HG03442 (cell line): ENCODE measurements at regions not wholly inside any gene's neighbourhood (a gene's known extent, or its start where the extent isn't known, plus 50 kb on each side); places are given as distances from the start of the nearest gene placed in this dataset.
"Not testable (repeated sequence)": the region's sequence is repeated elsewhere in the genome, so short reads cannot be mapped to it uniquely, and the experiment has no call there.

Source experiments
- ATAC-seq: cut with Tn5 transposase; IDR thresholded peaks from one replicate; pipeline ENCODE4 v1.9.1; 2021; ENCODE audit warnings: mild to moderate bottlenecking, moderate library complexity; ENCODE audit not compliant: unreplicated experiment

DNA sequence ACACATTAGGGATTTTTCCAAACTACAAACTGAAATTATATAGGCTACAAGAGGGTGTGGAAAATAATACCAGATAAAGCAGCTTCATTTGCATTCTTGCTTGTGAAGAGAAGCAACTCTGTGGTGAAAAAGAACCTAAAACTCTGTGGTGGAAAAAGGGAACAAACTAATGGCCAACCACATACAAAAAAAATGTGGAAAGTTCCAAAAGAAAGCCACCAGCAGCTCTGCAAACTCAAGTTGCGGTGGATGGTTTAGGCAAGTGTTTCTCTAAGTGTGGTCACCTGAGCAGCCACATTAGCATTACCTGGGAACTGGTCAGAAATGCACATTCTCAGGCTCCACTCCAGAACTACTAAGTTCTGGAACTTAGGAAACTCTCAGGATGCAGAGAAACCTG, 586.4 kb downstream of the ACTL7B start:
- ATAC-seq = no peak

DNA sequence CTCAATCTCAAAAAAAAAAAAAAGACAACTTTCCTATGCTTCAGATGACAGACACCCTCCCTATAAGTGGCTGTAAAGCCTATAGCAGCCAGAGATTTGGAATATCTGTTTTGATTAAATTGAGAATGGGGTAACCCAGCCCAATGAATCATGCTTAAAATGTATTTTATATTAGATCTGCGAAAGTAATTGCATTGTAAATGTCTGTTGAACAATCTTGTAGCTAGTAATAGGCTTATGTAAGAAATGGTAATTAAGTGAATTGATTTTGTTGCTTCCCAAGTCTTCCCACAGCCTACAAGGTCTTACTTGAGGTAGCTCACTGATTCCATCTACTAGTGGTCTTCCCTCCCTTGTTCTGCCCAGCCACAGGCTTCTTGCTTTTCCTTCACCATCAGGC, 590.7 kb downstream of the ACTL7B start:
- no peak for ATAC-seq

DNA sequence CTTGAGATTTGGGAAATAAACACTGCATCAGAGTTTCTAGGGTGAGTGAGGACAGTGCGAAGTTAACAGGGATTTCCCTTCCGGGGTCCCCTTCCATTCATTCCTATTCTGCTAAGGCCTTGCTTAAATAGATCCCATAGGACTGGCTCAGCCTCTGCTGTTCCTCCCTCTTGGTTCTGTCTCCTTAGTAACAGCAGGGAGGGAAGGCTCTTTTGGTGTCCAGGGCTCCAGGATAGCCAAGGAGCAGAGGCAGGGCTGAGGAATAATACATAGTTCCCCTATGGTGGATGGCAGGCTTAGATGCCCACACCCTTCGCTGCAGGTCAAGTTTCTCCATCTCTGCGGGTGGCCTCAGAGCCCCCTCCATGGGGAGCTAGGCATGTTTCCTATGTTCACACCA, 591.7 kb downstream of the ACTL7B start:
- ATAC-seq = no peak

DNA sequence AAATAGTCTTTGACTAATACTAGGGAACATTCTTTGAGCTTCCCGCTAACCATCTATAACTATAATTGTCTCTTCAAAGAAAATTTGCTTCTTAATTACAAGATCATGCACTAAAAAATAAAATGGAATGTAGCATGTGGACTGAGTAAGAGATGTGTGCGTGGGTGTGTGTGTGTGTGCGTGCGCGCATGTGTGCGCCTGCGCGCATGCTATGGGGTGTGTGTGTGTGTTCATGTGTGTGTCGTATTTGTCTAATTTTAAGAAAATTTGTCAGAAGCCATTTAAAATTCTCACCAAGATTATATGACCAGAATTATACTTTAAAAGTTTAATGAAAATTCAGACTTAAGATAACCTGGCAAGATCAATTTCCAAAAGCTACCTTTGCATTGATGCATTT, 593.0 kb downstream of the ACTL7B start:
- ATAC-seq = no peak

DNA sequence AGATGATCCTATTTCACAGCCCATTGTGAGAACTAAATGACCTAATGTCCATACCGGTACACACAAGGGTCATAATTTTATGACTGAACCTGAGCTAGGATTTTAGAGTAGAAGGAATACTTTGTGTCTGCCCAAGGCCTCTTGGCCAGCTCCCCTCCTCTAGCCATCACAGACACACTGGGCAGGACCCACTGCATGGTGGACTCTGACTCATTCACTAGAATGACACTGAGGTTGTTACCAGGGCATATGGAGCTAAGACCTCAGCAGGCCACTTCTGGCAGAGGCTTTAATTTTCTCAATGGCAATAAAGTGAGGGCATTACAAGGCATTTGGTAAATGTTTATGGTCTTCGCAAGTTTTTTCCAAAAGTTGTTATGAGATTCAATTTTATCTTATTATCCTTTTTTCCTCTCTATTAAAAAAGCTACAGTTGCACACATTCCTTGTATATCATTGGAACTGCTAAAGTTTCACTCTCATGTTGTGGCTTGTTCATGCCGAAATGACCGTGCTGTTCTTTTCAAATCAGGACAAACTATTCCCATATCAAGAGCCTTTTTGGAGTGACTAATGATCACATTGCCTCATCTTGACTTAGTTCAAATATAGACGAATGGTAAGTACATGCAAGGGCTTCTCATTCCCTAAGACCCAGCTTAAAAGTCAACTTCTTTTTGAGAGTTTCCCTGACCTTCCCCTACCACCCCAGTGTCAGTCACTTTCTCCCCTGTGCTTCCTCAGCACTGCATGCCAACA, 595.7 kb downstream of the ACTL7B start:
- no peak for ATAC-seq

DNA sequence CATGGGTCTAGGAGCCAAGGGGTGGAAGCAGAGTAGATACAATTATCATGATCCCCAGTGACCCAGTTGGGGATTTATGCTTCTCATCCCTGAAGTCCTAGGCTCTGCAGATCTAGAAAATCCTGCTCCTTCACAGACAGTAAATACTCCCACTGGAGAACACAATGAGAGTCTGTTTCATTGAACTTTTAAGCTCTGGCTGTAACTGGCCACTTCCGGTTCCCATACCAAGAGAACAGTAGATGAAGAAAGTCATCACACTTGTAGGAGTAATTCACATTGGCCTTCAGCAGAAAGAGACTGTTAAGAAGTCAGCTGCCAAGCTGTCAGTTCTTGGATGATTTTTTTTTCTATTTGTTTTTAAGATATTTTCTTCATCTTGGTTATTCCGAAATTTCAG, 597.1 kb downstream of the ACTL7B start:
- ATAC-seq = no peak

DNA sequence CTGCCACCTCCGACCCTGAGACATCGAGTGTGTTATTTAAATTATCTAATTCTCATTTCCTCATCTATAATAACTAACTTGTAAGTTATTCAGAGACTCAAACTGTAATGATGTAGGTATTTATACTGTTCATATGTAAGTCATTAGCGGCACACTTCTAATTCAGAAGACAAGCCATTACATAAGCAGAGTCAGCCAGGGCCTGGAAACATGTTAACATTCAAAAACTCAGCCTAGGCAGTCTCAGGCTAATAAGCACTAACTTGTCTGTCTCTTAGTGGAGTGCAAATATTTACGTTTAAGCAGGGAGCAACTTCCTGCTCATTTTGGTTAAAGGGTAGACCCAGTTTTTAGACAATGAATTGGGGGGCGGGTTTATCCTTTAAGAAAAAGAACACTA, 598.4 kb downstream of the ACTL7B start:
- no peak for ATAC-seq

DNA sequence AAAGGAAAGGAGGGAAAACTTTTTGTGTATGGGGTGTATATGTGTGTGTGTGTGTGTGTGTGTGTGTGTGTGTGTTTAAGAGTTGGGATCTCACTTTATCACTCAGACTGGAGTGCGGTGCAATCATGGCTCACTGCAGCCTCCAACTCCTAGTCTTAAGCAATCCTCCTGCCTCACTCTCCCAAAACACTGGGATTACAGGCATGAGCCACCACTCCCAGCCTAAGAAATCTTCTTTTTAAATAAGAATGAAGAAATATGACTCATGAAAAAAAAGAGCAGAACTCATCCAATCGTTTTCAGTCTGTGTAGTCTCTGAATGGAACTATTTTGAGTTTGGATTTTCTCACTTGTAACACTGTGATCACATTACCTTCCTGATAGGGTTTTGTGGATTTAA, 601.5 kb downstream of the ACTL7B start:
- no peak for ATAC-seq

DNA sequence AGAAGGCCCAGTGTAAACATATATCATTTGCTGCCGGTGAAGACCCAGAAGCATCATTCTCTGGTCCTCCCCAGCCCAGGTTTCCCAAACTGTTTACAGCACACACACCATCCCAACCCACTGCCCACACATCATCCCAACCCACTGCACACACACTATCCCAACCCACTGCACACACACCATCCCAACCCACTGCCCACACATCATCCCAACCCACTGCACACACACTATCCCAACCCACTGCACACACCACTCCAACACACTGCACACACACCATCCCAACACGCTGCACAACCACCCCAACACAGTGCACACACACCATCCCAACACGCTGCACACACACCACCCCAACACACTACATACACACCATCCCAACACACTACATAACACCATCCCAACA, 608.4 kb downstream of the ACTL7B start:
- not testable (repeated sequence) for ATAC-seq

DNA sequence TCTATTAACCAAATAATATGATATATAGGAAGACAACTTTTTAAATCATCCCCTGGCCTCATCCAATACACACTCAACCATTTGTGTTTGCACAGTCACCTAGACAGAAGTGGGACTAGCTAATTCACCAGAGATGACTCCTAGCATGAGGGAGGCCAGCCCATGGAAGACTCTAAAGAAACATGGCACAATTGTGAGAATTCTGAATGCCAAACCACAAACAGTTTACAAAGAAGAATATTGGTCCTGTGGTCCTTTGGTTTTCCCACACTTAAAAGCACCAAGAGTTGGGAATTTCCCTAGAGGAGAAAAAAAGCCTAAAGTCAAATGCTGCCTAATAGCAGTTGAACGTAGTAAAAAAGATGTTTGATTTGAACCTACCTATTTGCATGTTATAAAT, 609.9 kb downstream of the ACTL7B start:
- ATAC-seq = no peak

DNA sequence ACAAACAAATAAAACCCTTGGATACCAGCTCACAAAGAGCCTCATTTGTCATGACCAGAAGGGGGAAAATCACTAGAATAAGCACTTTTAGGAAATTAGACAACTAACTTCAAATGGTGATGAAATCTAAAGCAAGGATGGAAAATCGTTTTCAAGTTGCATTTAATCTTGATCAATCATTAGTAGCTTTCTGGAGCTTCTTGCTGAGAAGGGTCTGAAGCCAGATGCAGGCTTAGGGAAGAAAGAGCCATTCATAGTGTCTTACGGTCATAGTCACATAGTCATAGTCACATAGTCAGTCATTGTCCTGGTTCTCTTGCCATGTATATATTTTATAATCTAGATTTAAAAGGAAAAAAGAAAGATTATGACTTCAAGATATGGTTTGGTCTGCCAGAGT, 610.5 kb downstream of the ACTL7B start:
- no peak for ATAC-seq

DNA sequence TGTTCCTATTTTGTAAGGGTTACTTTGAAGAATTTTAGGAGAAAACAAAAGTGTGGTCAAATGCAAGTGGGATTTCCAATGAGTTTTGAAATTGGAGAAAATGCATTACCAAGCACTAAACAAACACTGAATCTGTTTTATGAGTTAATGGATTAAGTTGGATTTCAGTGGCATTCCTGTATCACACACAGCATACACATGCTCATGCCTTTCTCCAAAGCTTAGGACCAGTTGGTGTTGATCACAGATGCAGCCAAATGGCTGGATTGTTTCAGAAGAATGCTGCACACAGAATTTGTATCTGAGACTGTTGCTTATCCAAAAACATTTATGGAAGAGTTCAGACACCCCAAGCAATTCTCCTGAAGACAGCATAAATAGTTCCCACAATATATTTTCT, 611.1 kb downstream of the ACTL7B start:
- no peak for ATAC-seq

DNA sequence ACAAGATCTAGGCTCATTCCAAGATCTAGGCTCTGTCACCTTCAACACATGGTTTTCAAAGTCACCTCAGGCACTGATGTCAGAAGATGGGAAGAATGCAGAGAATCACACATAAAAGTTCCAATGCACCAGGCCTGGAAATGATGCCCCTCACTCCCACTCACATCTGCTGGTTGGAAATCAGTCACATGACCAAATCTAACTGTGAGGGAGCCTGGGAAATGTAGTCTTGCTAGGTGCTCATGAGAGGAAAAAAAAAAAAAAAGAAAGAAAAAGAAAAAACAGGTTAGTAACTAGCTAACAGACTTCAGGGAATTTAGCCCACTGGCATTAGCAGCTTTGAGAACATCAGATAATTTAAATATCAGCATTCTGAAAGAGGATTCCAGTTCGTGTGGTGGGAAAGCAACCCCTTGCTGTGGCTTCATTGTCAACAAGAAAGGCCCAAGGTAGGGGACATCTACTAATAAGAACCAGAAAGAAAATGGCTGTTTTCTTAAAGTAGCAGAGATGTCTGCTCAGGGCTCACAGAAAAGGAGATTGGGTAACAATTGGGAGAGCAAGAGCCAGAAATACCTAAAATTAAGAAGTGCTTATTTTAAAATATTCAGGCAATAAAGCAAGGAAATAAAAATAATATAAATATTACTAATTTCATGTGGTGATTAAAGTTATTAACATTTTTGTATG, 614.3 kb downstream of the ACTL7B start:
- no peak for ATAC-seq

DNA sequence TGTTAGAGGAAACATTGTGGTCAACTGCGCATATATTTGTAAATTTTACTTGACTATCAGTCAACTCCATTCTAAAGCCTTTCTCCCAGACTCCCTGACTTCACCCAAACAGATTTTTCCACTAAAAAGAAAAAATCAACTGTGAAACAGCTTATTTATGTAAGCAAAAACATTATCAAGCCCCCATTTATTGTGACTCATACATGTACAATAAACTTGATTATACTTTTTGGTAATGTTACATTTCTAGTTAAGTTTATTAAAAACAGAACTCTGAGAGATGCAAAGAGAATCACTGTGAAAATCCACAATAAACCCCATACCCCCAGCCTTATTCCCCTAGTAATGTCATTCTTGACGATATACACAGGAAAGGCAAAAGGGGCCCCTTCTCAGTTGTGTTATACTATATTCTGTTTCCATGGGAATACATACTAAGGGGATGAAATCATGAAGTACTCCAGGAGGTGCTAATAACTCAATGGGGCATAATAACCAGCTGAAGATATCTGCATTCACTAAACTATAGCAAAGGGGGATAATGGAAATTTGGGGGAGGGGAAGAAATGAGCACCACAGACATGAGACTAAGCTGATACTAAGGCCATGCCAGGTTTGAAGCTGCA, 616.0 kb downstream of the ACTL7B start:
- no peak for ATAC-seq

DNA sequence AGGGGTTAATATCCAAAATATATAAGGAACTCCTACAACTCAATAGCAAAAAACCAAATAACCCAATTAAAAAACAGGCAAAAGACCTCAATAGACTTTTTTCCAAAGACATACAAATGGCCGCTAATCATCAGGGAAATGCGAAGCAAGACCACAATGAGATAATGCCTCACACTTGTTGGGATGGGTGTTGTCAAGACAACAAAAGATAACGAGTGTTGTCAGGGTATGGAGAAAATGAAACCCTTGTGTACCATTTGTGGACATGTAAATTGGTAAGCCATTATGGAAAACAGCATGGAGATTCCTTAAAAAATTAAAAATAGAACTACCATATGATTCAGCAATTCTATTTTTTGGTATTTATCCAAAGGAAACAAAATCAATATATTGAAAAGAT, 620.2 kb downstream of the ACTL7B start:
- no peak for ATAC-seq

DNA sequence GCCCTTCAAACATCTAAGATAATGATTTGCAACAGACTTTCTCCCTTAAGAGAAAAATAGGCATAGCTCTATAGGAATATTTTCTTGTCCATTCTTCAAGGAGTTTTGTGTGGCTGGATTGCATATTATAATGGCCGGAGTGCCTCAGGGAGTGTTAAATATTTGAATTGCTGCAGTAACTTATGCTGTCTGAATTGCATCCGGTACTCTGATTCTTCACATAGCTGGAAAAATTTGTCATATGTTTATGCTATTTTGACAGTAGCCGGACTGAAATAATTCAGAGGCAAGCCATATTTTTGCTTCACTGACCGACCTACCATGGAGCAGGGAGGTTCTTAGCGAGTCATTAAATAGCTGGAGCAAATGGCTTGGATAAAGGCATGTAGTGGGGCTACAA, 621.0 kb downstream of the ACTL7B start:
- ATAC-seq = no peak

DNA sequence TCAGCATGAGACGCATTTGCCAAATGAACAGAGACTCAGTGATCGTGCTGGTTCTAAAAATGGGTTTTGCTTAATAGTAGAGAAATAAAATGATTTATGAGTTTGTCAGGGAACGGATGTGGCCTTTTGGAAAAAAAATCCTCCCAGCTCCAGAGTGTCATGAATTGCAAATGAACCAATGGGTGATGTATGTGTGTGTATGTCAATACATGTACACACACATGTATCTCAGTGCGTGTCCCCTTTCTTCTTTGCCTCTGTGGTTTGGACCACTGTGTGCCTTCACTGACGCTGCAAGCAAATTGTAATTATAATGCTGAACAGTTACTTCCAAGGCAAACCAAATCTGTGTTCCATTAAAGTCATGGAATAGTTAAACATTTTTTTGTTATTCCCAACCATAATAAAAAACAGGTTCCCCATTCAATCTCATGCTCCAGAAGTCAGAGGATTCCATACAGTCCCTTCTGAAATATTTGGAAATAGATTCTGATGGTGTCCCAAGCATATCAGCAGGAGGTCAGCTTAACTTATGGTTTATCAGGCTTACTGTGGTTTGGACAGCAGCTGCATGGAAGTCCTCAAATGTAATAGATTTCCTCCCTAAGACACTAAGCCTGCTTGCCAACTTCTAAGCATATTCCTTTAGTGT, 630.5 kb downstream of the ACTL7B start:
- no peak for ATAC-seq

DNA sequence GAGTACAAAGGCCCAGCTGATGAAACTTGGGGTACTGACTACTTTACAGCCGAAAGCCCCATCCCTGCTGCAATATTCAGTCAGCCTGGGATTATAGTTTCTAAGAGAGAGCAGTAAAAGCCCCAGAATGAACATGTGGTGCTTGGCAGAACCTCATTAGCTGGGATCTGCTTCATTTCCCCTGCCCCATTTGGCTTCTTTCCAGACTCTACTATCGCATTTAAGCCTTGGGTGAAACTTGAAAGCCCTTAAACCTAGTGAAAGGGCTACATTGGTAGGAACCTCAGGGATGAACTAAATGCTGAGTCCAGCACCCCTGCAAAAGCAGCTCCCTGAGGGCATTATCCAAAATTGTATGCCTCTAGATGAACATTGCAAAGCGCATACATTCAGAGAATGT, 631.1 kb downstream of the ACTL7B start:
- ATAC-seq = no peak

DNA sequence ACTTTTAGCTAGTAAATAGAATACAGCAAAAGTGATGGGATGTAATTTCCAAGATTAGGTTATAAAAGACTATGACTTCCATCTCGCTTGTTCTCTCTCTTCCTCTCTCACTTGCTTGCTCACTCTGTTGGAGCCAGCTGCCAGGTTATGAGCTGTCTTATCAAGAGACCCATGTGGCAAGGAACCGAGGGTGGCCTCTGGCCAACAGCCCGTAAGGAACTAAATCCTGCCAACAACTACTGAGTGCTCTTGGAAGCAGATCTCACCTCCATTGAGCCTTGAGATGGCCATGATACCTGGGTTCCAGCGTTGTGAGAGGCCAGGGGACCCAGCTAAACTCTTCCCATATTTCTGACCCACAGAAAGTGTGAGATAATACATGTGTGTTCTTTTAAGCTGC, 636.1 kb downstream of the ACTL7B start:
- no peak for ATAC-seq

DNA sequence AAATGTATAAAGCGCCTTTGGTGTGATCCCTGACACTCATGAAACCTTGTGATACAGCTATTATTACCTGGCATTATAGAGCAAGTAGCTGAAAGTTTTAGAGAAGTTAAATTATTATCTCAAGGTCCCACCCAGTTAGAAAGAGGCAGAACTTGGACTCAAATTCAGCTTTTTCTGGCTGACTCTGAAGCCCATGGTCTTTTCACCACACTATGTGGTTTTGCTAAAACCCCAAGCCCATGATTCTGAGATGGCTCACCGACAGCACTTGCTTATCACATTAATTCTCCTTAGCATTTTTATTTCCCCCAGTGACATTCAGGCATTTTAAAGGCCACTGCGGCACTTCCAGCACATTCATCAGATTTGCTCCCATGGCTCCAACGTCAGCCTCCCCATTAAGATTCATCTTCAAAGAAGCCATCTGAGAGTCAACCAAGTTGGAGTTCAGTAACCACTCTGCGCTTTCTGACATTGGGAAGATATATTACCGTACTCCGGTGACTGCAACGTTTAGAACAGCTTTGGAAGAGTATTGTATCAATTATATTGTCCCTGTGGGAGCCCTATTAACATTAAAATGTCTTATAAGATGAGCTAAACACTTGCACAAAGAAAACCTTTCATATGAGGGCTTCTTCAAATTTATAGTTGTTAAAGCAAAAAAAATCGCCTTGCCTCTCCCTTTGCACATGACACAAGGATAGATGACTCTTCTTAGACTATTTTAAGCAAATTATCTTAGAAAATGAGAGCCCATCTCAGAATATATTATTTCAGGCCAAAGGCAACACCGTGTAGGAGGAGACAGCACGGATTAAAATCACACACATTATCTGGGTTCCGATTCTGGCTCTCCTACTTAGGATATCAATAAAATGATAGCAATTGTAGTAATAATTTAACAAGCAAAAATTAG, 638.1 kb downstream of the ACTL7B start:
- ATAC-seq = no peak

DNA sequence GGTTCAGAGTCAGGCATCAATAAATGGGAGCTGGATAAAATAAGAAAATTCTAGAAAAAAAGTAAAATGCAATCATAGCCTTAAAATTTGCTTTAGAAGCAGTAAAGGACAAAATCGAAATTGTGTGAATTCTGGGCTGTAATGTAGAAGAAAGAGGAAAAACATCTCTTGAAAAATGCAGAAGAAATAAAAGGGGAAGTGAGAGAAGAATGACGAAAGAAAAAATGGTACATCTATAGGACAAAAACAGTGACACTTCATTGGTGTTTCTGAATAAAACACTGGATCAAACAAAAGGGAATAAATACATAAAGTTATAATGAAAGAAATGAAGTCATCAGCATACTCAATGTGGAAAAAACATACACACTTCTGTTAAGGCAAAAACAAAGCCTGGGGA, 642.3 kb downstream of the ACTL7B start:
- ATAC-seq = no peak
